HepG2 (cell line): ENCODE measurements at regions not wholly inside any gene's neighbourhood (a gene's known extent, or its start where the extent isn't known, plus 50 kb on each side); places are given as distances from the start of the nearest gene placed in this dataset.
A peak's percentile ranks its signal among the peaks of the same experiment; 100 is the strongest.

Experiments used
- ATAC-seq: fragments of 200-7000 bp; cut with Tn5 transposase; 3 replicates; pipeline ENCODE4 v1.9.1; 2020; ENCODE audit warnings: mild to moderate bottlenecking, moderate library complexity
- BruUV-seq: library from RNA; stranded (reverse); fragments of 400-500 nt; replicated peaks from 2 replicates; lab custom pipeline; 2021; lab: Mats Ljungman, UMichigan
- CTCF ChIA-PET: fragments of 300-600 bp; formaldehyde crosslinking; extraction: SDS; loops from one replicate; lab custom pipeline; 2021; ENCODE audit warnings: low total read pairs, inconsistent platforms, low intra/inter-chr PET ratio; lab: Yijun Ruan, JAX
- POLR2A ChIA-PET: fragments of 350-600 bp; sonication (Branson Sonifier 250); formaldehyde crosslinking; loops from one replicate; lab custom pipeline; 2020; ENCODE audit warnings: antibody characterized with exemption, inconsistent platforms; lab: Yijun Ruan, JAX
- DNase-seq: peaks from one replicate; pipeline ENCODE4 v3.0.0-alpha.2; 2015; ENCODE audit warnings: low spot score
- FAIRE-seq: peaks from 3 replicates; lab custom pipeline; 2011; peaks lifted over from hg19 to GRCh38; lab: Jason Lieb, UNC
- H2AFZ ChIP-seq: one replicate; pipeline ENCODE4 v1.6.1; 2011; ENCODE audit warnings: low read length, inconsistent platforms
- H3K27ac ChIP-seq: fragments of 300-600 bp; 3 replicates; pipeline ENCODE4 v1.8.0; 2011; ENCODE audit warnings: mixed run types, mild to moderate bottlenecking, mixed read lengths, low read length, inconsistent platforms; ENCODE audit not compliant: insufficient read depth; ENCODE audit errors: extremely low read length
- H3K27me3 ChIP-seq, 2 experiments: fragments of 200-600 bp in 1 of 2; 2 replicates in 1 of 2; 3 replicates in 1 of 2; pipeline versions ENCODE4 v1.6.0 to v1.8.0; 2011; ENCODE audit warnings: low read length in 2 of 2, mild to moderate bottlenecking in 2 of 2, moderate library complexity in 2 of 2, inconsistent platforms in 1 of 2; ENCODE audit not compliant: insufficient read depth in 2 of 2, control insufficient read depth in 1 of 2
- H3K36me3 ChIP-seq, 2 experiments: fragments of 200-600 bp in 1 of 2; replicated peaks in 1 of 2; 2 replicates in 1 of 2; 3 replicates in 1 of 2; pipeline versions ENCODE4 v1.5.1 to v1.8.0; 2011; ENCODE audit warnings: low read length in 2 of 2, inconsistent platforms in 1 of 2; ENCODE audit not compliant: insufficient read depth in 2 of 2, control insufficient read depth in 1 of 2
- H3K4me1 ChIP-seq: 2 replicates; pipeline ENCODE4 v1.5.1; 2012; ENCODE audit warnings: low read length, inconsistent platforms; ENCODE audit not compliant: insufficient read depth
- H3K4me2 ChIP-seq: 2 replicates; pipeline ENCODE4 v1.6.0; 2011; ENCODE audit warnings: low read depth, low read length, inconsistent platforms
- H3K4me3 ChIP-seq, 3 experiments: fragments of 200-600 bp in 1 of 3; sonication (generic), shearing (Covaris generic) in 1 of 3; replicated peaks in 1 of 3; 2 replicates each; pipeline ENCODE4 v1.5.1; 2011 to 2016; ENCODE audit warnings: low read length in 3 of 3, inconsistent platforms in 2 of 3, low read depth in 2 of 3, mild to moderate bottlenecking in 2 of 3, control low read depth in 1 of 3, mixed read lengths in 1 of 3; ENCODE audit not compliant: insufficient read depth in 1 of 3
- H3K79me2 ChIP-seq: one replicate; pipeline ENCODE4 v1.6.1; 2011; ENCODE audit warnings: low read length, inconsistent platforms; ENCODE audit not compliant: insufficient read depth
- H3K9ac ChIP-seq: 2 replicates; pipeline ENCODE4 v1.6.0; 2011; ENCODE audit warnings: mild to moderate bottlenecking, low read depth, low read length, inconsistent platforms; ENCODE audit not compliant: insufficient read depth
- H3K9me3 ChIP-seq: 2 replicates; pipeline ENCODE4 v1.5.1; 2012; ENCODE audit warnings: mild to moderate bottlenecking, low read length
- H4K20me1 ChIP-seq: 2 replicates; pipeline ENCODE4 v1.6.0; 2011; ENCODE audit warnings: inconsistent platforms, mild to moderate bottlenecking, low read length, moderate library complexity; ENCODE audit not compliant: insufficient read depth
- CHD4 ChIP-seq: fragments of 200-600 bp; sonication (generic); IDR thresholded peaks from 2 replicates; pipeline ENCODE4 v1.7.0; 2017; ENCODE audit warnings: mild to moderate bottlenecking, low read length, borderline replicate concordance
- KDM5A ChIP-seq: fragments of 200-600 bp; sonication (generic); IDR thresholded peaks from 2 replicates; pipeline ENCODE4 v1.7.0; 2018; ENCODE audit warnings: antibody characterized with exemption, mild to moderate bottlenecking, low read length, borderline replicate concordance
- MIER2 ChIP-seq: IDR thresholded peaks from 2 replicates; pipeline ENCODE4 v1.6.1; 2016; ENCODE audit warnings: missing biosample characterization, missing genetic modification reagents
- NFRKB ChIP-seq: fragments of 450-650 bp; IDR thresholded peaks from 2 replicates; pipeline ENCODE4 v1.6.1; 2017
- WGBS: methylation state at CpG from one replicate; pipeline ENCODE4 v1.1.6; 2017; ENCODE audit warnings: low lambda C conversion rate; 5-methylcytosine and 5-hydroxymethylcytosine counted together
- in situ Hi-C: cut with HindIII; loops from 2 replicates; pipeline ENCODE4 v1.10.0; 2017; ENCODE audit warnings: low pct_unique_long_range_greater_than_20kb; ENCODE audit not compliant: extremely low pct_ligation_motif_present
- intact Hi-C: fragments of 100-400 bp; cut with micrococcal nuclease; formaldehyde crosslinking; loops from one replicate; pipeline ENCODE4 v1.10.0; 2022; ENCODE audit not compliant: unreplicated experiment
- TF ChIP-seq, protein P1 (sequence below), 2 experiments: IDR thresholded peaks; 2 replicates each; pipeline ENCODE4 v1.6.1; 2011 to 2012; ENCODE audit warnings: low read length in 2 of 2, borderline replicate concordance in 1 of 2, low read depth in 1 of 2, mild to moderate bottlenecking in 1 of 2, moderate library complexity in 1 of 2

DNA sequence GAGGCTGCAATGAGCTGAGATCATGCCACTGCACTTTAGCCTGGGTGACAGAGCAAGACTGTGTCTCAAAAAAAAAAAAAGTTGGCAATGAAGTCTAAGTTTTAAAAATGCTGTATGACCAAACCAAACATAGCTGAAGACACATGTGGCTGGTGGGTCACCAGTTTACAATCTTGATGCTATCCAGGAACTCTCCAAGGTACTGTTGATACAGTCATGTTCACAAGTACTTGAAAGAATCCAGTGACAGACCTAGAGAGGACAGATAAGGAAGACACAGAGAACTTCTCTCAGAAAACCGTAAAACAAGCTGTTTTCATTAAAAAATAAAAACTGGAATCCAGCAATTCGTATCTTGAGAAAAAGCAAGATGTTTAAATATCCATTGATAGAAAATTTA lies 95.7 kb downstream of the ACTBL2 start:
- H3K27me3 ChIP-seq: no peaks in the 10 kb centered on the region; a peak in 1 of 5 replicates
- H3K36me3 ChIP-seq: no peaks in the 10 kb centered on the region
- no peaks in the 10 kb centered on the region for H3K4me1 ChIP-seq
- no peak overlapping the region for H3K9ac ChIP-seq
- no peak overlapping the region for H3K4me3 ChIP-seq
- no TSS peak for BruUV-seq
- ChIA-PET CTCF (no interaction called here), POLR2A (no interaction called here)
- DNase-seq: no peak
- TF ChIP-seq NFRKB: no peak
- TF ChIP-seq, protein P1, sequence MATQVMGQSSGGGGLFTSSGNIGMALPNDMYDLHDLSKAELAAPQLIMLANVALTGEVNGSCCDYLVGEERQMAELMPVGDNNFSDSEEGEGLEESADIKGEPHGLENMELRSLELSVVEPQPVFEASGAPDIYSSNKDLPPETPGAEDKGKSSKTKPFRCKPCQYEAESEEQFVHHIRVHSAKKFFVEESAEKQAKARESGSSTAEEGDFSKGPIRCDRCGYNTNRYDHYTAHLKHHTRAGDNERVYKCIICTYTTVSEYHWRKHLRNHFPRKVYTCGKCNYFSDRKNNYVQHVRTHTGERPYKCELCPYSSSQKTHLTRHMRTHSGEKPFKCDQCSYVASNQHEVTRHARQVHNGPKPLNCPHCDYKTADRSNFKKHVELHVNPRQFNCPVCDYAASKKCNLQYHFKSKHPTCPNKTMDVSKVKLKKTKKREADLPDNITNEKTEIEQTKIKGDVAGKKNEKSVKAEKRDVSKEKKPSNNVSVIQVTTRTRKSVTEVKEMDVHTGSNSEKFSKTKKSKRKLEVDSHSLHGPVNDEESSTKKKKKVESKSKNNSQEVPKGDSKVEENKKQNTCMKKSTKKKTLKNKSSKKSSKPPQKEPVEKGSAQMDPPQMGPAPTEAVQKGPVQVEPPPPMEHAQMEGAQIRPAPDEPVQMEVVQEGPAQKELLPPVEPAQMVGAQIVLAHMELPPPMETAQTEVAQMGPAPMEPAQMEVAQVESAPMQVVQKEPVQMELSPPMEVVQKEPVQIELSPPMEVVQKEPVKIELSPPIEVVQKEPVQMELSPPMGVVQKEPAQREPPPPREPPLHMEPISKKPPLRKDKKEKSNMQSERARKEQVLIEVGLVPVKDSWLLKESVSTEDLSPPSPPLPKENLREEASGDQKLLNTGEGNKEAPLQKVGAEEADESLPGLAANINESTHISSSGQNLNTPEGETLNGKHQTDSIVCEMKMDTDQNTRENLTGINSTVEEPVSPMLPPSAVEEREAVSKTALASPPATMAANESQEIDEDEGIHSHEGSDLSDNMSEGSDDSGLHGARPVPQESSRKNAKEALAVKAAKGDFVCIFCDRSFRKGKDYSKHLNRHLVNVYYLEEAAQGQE (IDR thresholded peaks at IDR 0.05; ENCODE audit: borderline replicate concordance in 1 of 2, low read depth in 1 of 2, low read length in 2 of 2): peak in 1 of 2 experiments; percentile 87; a peak in 3 of 4 replicates
- TF ChIP-seq MIER2 (CRISPR knock-in tag): peak; percentile 88
- no peak for TF ChIP-seq CHD4
- no peak for TF ChIP-seq KDM5A
- H4K20me1 ChIP-seq: no peaks in the 10 kb centered on the region
- in situ Hi-C loops (no loop called here), intact Hi-C loops (no loop called here)
- WGBS: 2% methylated on average over 2 of the region's 2 CpGs
- H3K27ac ChIP-seq: no peak overlapping the region
- H3K4me2 ChIP-seq: no peak overlapping the region
- no peak for FAIRE-seq
- H2AFZ ChIP-seq: no peak overlapping the region
- H3K9me3 ChIP-seq: no peaks in the 10 kb centered on the region
- no peak for ATAC-seq
- H3K79me2 ChIP-seq: no peaks in the 10 kb centered on the region
